ENCODE measurements at regions not wholly inside any gene's neighbourhood (a gene's known extent, or its start where the extent isn't known, plus 50 kb on each side); places are given as distances from the start of the nearest gene placed in this dataset.
"Not testable (repeated sequence)": the region's sequence is repeated elsewhere in the genome, so short reads cannot be mapped to it uniquely, and the experiment has no call there.

- H3K4me1 ChIP-seq (ENCODE audit: control insufficient read depth, insufficient read depth, low read length); H4K20me1 ChIP-seq (ENCODE audit: control insufficient read depth, insufficient read depth); H2AFZ ChIP-seq (ENCODE audit: control insufficient read depth, low read depth, low read length); H3K27me3 ChIP-seq (replicated peaks in 1 of 2; ENCODE audit: control insufficient read depth in 2 of 2, insufficient read depth in 2 of 2, low read length in 1 of 2); H3K9ac ChIP-seq (ENCODE audit: control insufficient read depth, insufficient read depth, low read length); SMC1A ChIA-PET (ENCODE audit: uncharacterized antibody, unreplicated experiment); in situ Hi-C loops (cut with MboI); BruUV-seq (replicated peaks); H3K9me3 ChIP-seq (replicated peaks; ENCODE audit: control insufficient read depth, insufficient read depth, low read length); H3K79me2 ChIP-seq (ENCODE audit: control insufficient read depth, insufficient read depth, low read length); CTCF ChIA-PET; H3K4me2 ChIP-seq (ENCODE audit: control insufficient read depth, insufficient read depth); intact Hi-C loops (cut with micrococcal nuclease; ENCODE audit: unreplicated experiment); POLR2A ChIA-PET; FAIRE-seq; DNase-seq (ENCODE audit: low read depth, low spot score); H3K27ac ChIP-seq (ENCODE audit: control insufficient read depth, insufficient read depth); H3K4me3 ChIP-seq; RAD21 ChIA-PET (ENCODE audit: unreplicated experiment); H3K36me3 ChIP-seq (ENCODE audit: control insufficient read depth in 2 of 2, insufficient read depth in 2 of 2, low read length in 1 of 2); ATAC-seq: not testable (repeated sequence)
- WGBS (ENCODE audit: insufficient coverage, insufficient replicate concordance, low lambda C conversion rate, missing lambda C conversion rate): 77% methylated on average over 20 of the region's 20 CpGs
These were observed 185.7 kb downstream of the LAT start for GRCh38 chr16:29170393-29171119.

- ATAC-seq; H3K9ac ChIP-seq (ENCODE audit: control insufficient read depth, insufficient read depth, low read length); H3K79me2 ChIP-seq (ENCODE audit: control insufficient read depth, insufficient read depth, low read length); POLR2A ChIA-PET; H3K4me3 ChIP-seq; intact Hi-C loops (cut with micrococcal nuclease; ENCODE audit: unreplicated experiment); BruUV-seq (replicated peaks); FAIRE-seq; H4K20me1 ChIP-seq (ENCODE audit: control insufficient read depth, insufficient read depth); in situ Hi-C loops (cut with MboI); H3K27me3 ChIP-seq (replicated peaks in 1 of 2; ENCODE audit: control insufficient read depth in 2 of 2, insufficient read depth in 2 of 2, low read length in 1 of 2); SMC1A ChIA-PET (ENCODE audit: uncharacterized antibody, unreplicated experiment); H3K36me3 ChIP-seq (ENCODE audit: control insufficient read depth in 2 of 2, insufficient read depth in 2 of 2, low read length in 1 of 2); H3K9me3 ChIP-seq (replicated peaks; ENCODE audit: control insufficient read depth, insufficient read depth, low read length); CTCF ChIA-PET; DNase-seq (ENCODE audit: low read depth, low spot score); H2AFZ ChIP-seq (ENCODE audit: control insufficient read depth, low read depth, low read length); RAD21 ChIA-PET (ENCODE audit: unreplicated experiment); H3K4me1 ChIP-seq (ENCODE audit: control insufficient read depth, insufficient read depth, low read length); H3K4me2 ChIP-seq (ENCODE audit: control insufficient read depth, insufficient read depth); H3K27ac ChIP-seq (ENCODE audit: control insufficient read depth, insufficient read depth): not testable (repeated sequence)
- 72% methylated on average over 14 of the region's 16 CpGs for WGBS (ENCODE audit: insufficient coverage, insufficient replicate concordance, low lambda C conversion rate, missing lambda C conversion rate)
These were observed 184.6 kb downstream of the LAT start for GRCh38 chr16:29169295-29169994.

Measured in GM12878 (cell line).